PC-9 (cell line): ENCODE measurements at regions not wholly inside any gene's neighbourhood (a gene's known extent, or its start where the extent isn't known, plus 50 kb on each side); places are given as distances from the start of the nearest gene placed in this dataset.

Source experiments
- BruUV-seq: library from RNA; stranded (reverse); fragments of 400-500 nt; replicated peaks from 2 replicates; lab custom pipeline; 2021; lab: Mats Ljungman, UMichigan
- CTCF ChIA-PET: fragments of 300-600 bp; sonication (Branson Sonifier 250); formaldehyde crosslinking; loops from one replicate; lab custom pipeline; 2022; ENCODE audit warnings: antibody characterized with exemption; lab: Charles Lee
- POLR2A ChIA-PET: fragments of 300-600 bp; sonication (Branson Sonifier 250); formaldehyde crosslinking; loops from one replicate; lab custom pipeline; 2022; ENCODE audit warnings: antibody characterized with exemption; ENCODE audit not compliant: unreplicated experiment; lab: Charles Lee
- DNase-seq, 2 experiments: peaks; one replicate each; pipeline versions ENCODE4 v3.0.0 to v3.0.0-alpha.2; 2015 to 2022; ENCODE audit warnings: mixed read lengths in 1 of 2
- H2AFZ ChIP-seq: fragments of 200-600 bp; sonication (generic); 2 replicates; pipeline ENCODE4 v1.8.1; 2017; ENCODE audit warnings: antibody characterized with exemption
- H3F3A ChIP-seq: fragments of 200-600 bp; sonication (generic); 2 replicates; pipeline ENCODE4 v1.8.1; 2017; ENCODE audit warnings: antibody characterized with exemption, mild to moderate bottlenecking, low read depth; ENCODE audit not compliant: insufficient read depth
- H3K27ac ChIP-seq: fragments of 200-600 bp; sonication (generic); 2 replicates; pipeline ENCODE4 v1.6.1; 2016; ENCODE audit warnings: mixed run types
- H3K27me3 ChIP-seq: fragments of 200-600 bp; sonication (generic); 2 replicates; pipeline ENCODE4 v1.6.1; 2016; ENCODE audit warnings: low read depth, mixed run types; ENCODE audit not compliant: insufficient read depth
- H3K36me3 ChIP-seq: fragments of 200-600 bp; sonication (generic); 2 replicates; pipeline ENCODE4 v1.6.1; 2016; ENCODE audit warnings: low read depth, mixed run types
- H3K4me1 ChIP-seq: fragments of 200-600 bp; sonication (generic); replicated peaks from 2 replicates; pipeline ENCODE4 v1.6.1; 2016; ENCODE audit warnings: mixed run types; ENCODE audit not compliant: insufficient read depth
- H3K4me2 ChIP-seq: fragments of 200-600 bp; sonication (generic); 2 replicates; pipeline ENCODE4 v1.6.1; 2017; ENCODE audit warnings: mixed run types
- H3K4me3 ChIP-seq: fragments of 200-600 bp; sonication (generic); 2 replicates; pipeline ENCODE4 v1.6.1; 2016; ENCODE audit warnings: mixed run types
- H3K79me2 ChIP-seq: fragments of 200-600 bp; sonication (generic); 2 replicates; pipeline ENCODE4 v1.6.1; 2017; ENCODE audit warnings: low read depth, mixed run types
- H3K9me2 ChIP-seq: fragments of 200-600 bp; sonication (generic); 2 replicates; pipeline ENCODE4 v1.8.1; 2017; ENCODE audit warnings: mild to moderate bottlenecking; ENCODE audit not compliant: insufficient read depth
- H3K9me3 ChIP-seq: fragments of 200-600 bp; sonication (generic); 2 replicates; pipeline ENCODE4 v1.8.1; 2016; ENCODE audit warnings: low read depth; ENCODE audit not compliant: insufficient read depth
- H4K20me1 ChIP-seq: fragments of 200-600 bp; sonication (generic); 2 replicates; pipeline ENCODE4 v1.8.1; 2017; ENCODE audit not compliant: insufficient read depth
- EZH2 ChIP-seq: fragments of 200-600 bp; sonication (generic); IDR thresholded peaks from 2 replicates; pipeline ENCODE4 v1.8.0; 2017; ENCODE audit warnings: antibody characterized with exemption, low read depth
- intact Hi-C: fragments of 100-400 bp; cut with micrococcal nuclease; formaldehyde crosslinking; loops from one replicate; pipeline ENCODE4 v1.10.0; 2022; ENCODE audit not compliant: unreplicated experiment
- TF ChIP-seq, protein P1 (sequence below): fragments of 200-600 bp; sonication (generic); conservative IDR thresholded peaks from 2 replicates; pipeline ENCODE4 v1.6.1; 2017; ENCODE audit warnings: mixed run types, antibody characterized with exemption, mild to moderate bottlenecking, moderate library complexity

DNA sequence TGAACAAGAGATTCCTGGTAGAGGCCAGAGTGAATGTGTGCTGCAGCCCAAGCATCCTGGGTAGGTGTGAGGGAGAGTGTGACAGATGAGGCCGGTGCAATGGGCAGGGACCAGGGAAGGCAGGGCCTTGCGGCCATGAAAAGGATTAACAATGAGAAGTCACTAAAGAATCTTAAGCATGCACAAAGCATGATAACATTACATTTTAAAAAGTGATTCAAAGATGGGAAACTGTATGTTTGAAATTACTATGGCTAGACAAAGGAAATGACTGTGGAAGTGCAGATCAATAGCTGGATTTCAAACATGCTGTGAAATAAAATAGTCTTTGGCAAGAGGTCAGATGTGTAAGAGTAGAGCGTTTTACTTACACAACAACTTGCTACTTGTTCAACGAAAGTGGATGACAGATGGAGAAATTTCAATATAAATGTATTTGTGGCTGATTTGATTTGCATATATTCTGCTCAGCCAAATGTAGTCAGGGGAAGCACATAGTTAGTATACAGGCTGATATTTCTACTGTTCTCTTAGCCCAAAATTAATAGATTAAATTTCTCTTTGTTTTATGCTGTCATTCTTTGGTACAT is 175.5 kb downstream of the CCDC59 start:
- no peaks in the 10 kb centered on the region for H4K20me1 ChIP-seq
- no peaks in the 10 kb centered on the region; the same call in 1 of the 2 replicates for H3K9me2 ChIP-seq
- no peak overlapping the region for H2AFZ ChIP-seq
- CTCF ChIA-PET: no interaction called here
- H3F3A ChIP-seq: no peaks in the 10 kb centered on the region
- H3K27ac ChIP-seq: no peak overlapping the region
- no peaks in the 10 kb centered on the region for H3K36me3 ChIP-seq
- POLR2A ChIA-PET: no interaction called here
- BruUV-seq: no TSS peak
- no peak overlapping the region for H3K4me3 ChIP-seq
- H3K27me3 ChIP-seq: no peaks in the 10 kb centered on the region
- H3K4me2 ChIP-seq: no peak overlapping the region
- DNase-seq: peak in 1 of 2 experiments; percentile 10
- no peaks in the 10 kb centered on the region for H3K9me3 ChIP-seq
- H3K4me1 ChIP-seq: no peaks in the 10 kb centered on the region
- H3K79me2 ChIP-seq: no peaks in the 10 kb centered on the region
- intact Hi-C loops: no loop called here
- TF ChIP-seq EZH2: no peak
- TF ChIP-seq, protein P1, sequence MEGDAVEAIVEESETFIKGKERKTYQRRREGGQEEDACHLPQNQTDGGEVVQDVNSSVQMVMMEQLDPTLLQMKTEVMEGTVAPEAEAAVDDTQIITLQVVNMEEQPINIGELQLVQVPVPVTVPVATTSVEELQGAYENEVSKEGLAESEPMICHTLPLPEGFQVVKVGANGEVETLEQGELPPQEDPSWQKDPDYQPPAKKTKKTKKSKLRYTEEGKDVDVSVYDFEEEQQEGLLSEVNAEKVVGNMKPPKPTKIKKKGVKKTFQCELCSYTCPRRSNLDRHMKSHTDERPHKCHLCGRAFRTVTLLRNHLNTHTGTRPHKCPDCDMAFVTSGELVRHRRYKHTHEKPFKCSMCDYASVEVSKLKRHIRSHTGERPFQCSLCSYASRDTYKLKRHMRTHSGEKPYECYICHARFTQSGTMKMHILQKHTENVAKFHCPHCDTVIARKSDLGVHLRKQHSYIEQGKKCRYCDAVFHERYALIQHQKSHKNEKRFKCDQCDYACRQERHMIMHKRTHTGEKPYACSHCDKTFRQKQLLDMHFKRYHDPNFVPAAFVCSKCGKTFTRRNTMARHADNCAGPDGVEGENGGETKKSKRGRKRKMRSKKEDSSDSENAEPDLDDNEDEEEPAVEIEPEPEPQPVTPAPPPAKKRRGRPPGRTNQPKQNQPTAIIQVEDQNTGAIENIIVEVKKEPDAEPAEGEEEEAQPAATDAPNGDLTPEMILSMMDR: no peak

DNA sequence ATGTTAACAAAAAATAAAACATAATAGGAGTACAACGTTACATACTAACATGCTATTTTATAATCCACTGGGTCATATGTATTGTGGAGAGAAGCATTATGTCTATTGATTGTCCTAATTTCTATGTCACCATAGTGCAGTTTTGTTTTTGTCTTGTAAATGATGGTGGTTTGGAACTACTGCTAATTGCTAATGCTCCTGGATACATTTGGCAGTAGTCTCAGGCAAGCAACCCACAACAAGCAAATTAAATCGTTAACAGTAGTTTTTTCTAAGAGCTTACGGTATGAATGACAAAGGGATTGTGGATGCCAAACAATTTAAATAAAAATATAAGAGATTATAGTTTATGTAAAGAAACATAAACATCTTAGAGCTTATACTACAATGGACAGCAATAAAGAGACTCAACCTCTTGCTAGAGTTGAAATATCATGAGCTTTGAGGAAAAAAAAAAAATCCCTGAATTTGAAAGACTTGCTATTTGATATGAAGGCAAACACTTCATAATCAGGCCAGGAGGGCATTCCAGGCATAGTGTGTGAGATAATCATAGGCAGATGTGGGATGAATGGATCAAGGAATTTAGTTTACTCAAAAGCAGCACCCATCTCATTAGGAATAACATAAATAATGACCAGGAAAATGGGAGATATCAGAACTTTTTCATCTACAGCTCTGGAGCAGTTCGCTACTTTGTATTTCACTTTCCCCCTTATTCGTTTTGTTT is 181.3 kb downstream of the CCDC59 start:
- H4K20me1 ChIP-seq: no peaks in the 10 kb centered on the region
- no peak overlapping the region for H3K27ac ChIP-seq
- BruUV-seq: no TSS peak
- no peaks in the 10 kb centered on the region for H3K79me2 ChIP-seq
- no peaks in the 10 kb centered on the region for H3K27me3 ChIP-seq
- H3K4me2 ChIP-seq: no peak overlapping the region
- intact Hi-C loops: no loop called here
- H3K36me3 ChIP-seq: no peaks in the 10 kb centered on the region
- no peaks in the 10 kb centered on the region for H3K9me2 ChIP-seq
- TF ChIP-seq EZH2: no peak
- TF ChIP-seq, protein P1: no peak
- ChIA-PET CTCF (no interaction called here), POLR2A (no interaction called here)
- H3K4me3 ChIP-seq: no peak overlapping the region
- H2AFZ ChIP-seq: no peak overlapping the region
- H3K9me3 ChIP-seq: no peaks in the 10 kb centered on the region
- no peaks in the 10 kb centered on the region for H3F3A ChIP-seq
- H3K4me1 ChIP-seq: no peaks in the 10 kb centered on the region
- no peak for DNase-seq

GRCh38 chr12:82176026-82176425 is 182.2 kb downstream of the CCDC59 start:
- H3K9me3 ChIP-seq: no peaks in the 10 kb centered on the region
- ChIA-PET POLR2A (no interaction called here), CTCF (no interaction called here)
- no peak for TF ChIP-seq EZH2
- TF ChIP-seq, protein P1: no peak
- 0 out of 2 replicates have a peak overlapping the region, but pooled peaks have one; percentile 20 for H2AFZ ChIP-seq
- H3K4me2 ChIP-seq: no peak overlapping the region
- no peaks in the 10 kb centered on the region for H3K79me2 ChIP-seq
- H3K36me3 ChIP-seq: no peaks in the 10 kb centered on the region
- no peaks in the 10 kb centered on the region for H3K27me3 ChIP-seq
- H4K20me1 ChIP-seq: no peaks in the 10 kb centered on the region
- BruUV-seq: no TSS peak
- H3K4me3 ChIP-seq: no peak overlapping the region
- DNase-seq: no peak
- H3K27ac ChIP-seq: no peak overlapping the region
- H3K4me1 ChIP-seq: no peaks in the 10 kb centered on the region
- intact Hi-C loops: no loop called here
- no peaks in the 10 kb centered on the region for H3F3A ChIP-seq
- H3K9me2 ChIP-seq: no peaks in the 10 kb centered on the region
